Posterior vena cava (tissue), 2 donors: ENCODE measurements at regions not wholly inside any gene's neighbourhood (a gene's known extent, or its start where the extent isn't known, plus 50 kb on each side); places are given as distances from the start of the nearest gene placed in this dataset.

Source experiments
- DNase-seq: peaks from one replicate; pipeline ENCODE4 v3.0.0-alpha.2; 2020; ENCODE audit warnings: low spot score
- intact Hi-C, 2 donors: fragments of 100-400 bp; cut with DNase I; formaldehyde crosslinking; loops; one replicate each; pipeline versions ENCODE4 v1.14.1 to v1.14.2; 2022 to 2023
- donor health status: DM: yes; HTN: yes; CAD: no.
- donor health status: DM: yes; HTN: yes; CAD: no.

DNA sequence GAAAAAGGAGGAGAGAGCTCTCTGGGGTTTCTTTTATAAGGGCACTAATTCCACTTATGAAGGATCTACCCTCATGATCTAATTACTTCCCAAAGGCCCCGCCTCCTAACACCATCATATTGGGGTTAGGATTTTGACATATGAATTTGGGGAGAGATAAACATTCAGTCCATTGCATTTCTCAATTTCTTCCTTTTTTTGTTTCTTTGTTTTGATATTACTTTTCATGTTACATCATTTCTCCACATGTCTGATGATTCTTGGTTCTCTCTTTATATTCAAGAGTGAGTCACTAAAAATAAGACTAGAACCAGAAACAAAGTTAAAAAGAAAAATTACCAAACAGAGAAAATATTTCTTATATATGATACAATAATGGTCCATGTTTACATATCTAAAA lies 63.2 kb upstream of the DUSP10 start:
- DNase-seq: no peak
- intact Hi-C loops: no loop called here

DNA sequence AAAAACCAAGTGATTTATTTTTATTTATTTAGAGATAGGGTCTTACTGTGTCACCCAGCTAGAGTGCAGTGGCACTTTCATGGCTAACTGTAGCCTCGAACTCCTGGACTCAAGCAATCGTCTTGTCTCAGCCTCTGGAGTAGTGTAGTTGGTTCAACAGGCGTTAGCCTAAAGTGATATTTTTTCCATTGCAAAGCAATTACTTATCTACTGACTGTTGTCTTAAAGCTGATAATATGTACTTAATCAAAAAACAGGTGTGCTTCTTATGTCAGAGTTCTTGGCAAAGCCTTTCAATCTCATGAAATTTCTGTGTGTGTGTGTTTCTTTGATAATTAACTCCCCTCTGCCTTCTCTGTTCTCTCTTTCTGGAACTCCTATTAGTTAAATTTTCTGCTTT lies 62.4 kb upstream of the DUSP10 start:
- DNase-seq: no peak
- intact Hi-C loops: no loop called here

DNA sequence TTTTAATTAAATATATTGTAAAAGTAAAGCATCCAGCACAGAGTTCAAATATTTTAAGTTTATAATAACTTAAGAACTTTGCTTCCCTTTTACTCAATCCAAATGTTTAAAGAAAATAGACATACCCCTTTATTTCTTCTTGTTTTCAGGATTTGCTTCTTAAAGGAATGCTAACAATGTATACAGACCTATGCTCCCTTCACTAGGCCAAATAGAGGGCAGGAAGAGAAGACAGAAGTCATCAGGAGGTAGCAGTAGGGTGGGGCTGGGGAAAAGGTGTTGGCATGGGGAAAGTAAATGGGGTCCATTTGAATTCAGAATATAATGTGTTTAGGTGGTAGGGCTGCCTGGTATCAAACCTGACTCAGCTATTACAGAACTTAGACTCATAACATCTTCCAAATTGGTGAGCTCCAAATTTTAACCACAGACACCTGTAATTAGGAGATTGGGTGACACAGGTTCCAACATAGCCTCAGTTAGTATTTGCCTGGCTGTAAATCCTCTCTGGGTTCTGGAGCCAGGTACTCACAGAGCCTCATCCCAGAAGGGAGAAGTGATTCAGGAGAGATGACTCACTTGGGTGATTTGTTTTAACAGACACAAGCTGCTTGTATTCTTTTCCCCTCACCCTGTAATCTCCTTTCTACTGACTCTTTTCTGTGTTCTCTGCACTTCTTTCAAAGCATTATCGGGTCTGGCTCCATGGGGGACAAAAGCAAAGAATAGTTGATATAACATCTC lies 60.1 kb upstream of the DUSP10 start:
- intact Hi-C loops: no loop called here

DNA sequence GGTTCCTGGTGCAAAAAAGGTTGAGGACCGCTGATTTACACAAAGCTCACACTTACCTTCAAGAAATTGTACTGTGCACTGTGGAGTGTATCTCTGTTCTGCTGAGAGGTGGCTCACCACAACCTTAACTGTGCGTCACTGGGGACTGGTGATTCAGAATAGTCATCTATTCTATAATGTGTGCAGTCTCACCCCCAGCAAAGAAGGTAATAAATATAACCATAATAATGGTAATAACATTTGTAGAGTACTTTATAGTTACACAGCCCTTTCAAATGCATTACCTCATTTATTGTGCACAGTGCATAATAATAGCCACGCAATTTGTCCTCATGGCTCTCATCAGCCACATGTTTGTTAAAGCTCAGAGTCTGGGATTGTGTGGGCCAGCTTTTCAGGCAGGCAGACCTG lies 59.4 kb upstream of the DUSP10 start:
- intact Hi-C loops: no loop called here
- DNase-seq: no peak

More for the DNA sequence above, 60.1 kb upstream of the DUSP10 start:
- no peak for DNase-seq

DNA sequence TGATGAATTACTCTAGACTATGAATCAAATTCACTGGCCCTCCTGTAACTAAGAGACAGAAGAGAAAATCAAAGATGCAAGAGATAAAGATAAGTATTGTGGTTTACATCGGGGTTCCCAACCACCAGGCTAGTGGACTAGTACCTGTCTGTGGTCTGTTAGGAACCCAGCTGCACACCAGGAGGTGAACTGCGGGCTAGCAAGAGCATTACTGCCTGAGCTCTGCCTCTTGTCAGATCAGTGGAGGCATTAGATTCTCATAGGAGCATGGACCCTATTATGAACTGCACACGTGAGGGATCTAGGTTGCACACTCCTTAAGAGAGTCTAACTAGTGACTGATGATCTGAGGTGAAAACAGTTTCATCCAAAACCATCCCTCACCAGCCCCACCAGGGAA lies 58.9 kb upstream of the DUSP10 start:
- intact Hi-C loops: no loop called here

DNA sequence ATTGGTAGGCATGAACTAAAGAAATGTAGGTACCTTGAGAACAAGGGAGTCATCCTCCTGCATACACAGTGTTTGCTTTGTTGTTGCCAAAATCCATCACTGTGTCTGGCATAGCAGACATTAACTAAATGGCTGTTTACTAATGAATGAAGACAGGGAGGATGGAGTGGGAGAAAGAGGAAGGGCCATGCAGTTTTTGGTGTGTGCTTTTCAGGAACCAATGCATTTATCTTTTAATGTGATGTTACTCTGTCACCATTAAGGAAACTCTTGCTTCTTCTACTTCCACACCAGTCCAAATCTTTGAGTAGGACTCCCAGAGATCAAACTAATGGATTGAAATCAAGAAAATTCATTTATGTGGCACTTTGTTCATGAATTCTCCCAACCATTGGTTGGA lies 55.6 kb upstream of the DUSP10 start:
- DNase-seq: no peak
- intact Hi-C loops: no loop called here

More for the DNA sequence above, 58.9 kb upstream of the DUSP10 start:
- DNase-seq: no peak

DNA sequence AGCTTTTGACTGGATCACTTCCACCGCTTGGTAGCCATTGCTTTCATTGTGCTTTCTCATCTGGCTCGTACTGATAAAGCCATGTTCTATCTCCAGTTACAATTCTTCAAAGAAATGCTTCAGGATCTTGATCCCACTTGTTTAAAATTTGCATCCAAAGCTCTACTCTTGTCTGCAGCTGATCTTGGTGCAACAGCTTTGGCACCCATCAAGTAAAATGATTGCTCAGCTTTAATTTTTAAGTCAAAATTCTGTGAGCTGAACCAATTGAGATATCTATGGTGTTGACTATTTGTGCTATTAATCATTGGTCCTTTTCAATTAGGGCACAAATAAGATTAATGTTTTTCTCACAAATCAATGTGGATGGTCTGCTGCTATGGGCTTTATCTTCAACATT lies 54.8 kb upstream of the DUSP10 start:
- no peak for DNase-seq
- intact Hi-C loops: no loop called here

DNA sequence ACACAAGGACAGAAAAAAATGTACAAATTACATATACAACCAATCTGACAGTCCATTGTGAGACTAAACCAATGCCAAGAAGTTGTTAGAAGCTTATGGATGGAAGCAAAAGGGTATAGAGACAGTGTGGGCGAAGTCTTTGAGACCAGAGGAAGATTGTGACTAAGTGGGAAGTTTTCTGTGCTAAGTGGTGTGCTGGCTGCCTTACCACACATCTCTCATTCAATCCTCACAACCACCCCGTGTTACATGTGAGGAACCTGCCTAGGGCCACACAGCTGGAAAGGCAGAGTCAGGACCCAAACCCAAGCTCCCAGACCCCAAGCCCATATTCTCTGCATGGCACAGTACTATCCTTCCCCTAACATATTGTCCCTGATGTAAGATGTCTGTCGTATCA lies 53.5 kb upstream of the DUSP10 start:
- no peak for DNase-seq
- intact Hi-C loops: no loop called here

DNA sequence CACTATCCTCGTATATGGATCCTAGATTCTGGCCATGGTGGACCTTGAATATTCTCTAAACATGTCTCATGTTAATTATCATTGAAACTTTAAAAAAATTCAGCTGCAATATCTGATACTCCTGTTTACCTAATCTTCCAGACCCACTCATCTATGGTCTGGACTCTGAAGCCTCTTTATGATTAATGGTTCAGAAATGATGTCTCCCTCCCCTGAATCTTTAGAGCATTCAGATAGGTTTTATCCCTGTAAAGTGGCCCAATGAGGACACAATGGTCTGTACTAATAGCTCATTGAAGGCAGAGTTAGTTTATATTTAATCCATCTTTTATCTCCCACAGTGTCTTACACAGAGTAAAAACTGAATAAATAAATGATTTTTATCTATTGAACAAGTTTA lies 53.0 kb upstream of the DUSP10 start:
- no peak for DNase-seq
- intact Hi-C loops: no loop called here

DNA sequence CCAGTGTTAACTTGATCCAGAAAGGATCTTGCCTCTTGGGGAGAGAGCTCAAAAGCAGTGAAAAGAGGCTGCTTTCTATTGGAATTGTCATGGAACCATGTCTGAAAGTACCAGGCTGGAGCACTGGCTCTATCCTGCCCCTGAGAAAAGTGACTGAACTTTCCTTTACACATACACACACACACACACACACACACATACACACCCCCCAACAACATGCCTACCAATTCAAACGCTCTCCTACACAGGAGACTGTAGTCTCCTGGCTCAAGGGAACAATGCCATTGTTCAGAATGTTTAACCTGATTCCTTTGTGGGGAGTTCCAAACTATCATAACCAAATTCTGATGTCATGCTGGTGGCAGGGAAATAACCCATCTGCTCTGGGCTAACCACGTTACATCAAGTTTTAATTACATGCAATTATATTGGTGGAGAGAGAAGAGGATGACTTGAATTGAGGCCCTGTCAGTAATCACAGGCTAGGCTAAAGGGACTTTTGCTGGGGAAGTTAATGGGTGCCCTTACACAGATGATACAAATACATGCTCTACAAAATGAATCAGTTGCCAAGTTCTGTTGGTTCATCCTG lies 52.3 kb upstream of the DUSP10 start:
- no peak for DNase-seq
- intact Hi-C loops: no loop called here

DNA sequence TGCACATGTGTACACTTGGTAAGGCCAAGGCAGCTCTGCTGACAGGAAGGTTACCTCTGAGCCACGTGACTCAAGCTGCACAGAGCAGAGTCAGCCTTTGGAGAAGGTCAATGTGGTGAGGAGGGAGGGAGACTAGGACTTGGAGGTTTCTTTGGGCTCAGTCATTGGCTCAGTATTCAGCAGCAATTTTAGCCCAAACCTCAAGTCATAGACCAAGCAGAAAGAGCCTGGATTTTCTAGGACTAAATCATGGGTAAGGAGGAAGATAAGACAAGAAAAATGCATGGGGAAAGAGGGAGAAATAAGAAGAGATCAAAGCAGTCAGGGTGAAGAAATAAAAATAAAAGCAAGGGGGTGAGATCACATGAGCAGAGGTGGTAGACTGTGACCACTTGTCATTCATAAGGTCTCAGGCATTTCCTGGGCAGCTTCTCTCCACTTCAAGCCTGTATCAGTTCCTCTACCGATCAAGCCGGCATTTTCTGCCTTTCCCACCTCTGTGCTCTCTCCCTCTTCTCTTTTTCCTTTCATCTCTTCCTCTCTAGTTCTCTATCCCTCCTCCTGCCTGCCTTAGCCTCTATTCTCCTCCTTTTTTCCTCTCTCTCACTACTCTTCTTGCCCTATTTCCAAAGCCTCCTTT lies 51.7 kb upstream of the DUSP10 start:
- intact Hi-C loops: no loop called here
- DNase-seq: no peak

DNA sequence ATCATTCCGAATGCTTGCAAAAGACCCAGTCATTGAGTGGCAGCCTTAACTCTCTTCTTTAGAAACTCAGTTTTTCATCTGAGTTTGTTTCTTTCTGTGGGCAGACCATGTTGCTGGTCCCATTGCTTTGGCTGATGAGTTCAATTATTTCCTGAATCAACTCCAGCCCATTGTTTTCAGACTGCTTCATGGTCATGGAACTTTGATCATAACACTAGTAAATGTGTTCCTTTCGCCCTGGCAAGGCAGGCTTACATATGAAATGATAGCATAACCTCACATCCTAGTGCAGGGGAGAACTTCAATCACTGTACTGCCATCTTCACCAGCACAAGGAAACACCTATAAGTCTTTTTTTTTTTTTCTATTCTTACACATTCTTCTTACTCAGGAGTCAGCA lies 50.0 kb upstream of the DUSP10 start:
- intact Hi-C loops: no loop called here
- no peak for DNase-seq
